HCT116 (cell line): ENCODE measurements at regions not wholly inside any gene's neighbourhood (a gene's known extent, or its start where the extent isn't known, plus 50 kb on each side); places are given as distances from the start of the nearest gene placed in this dataset.

Experiments used
- ATAC-seq: fragments of 200-7000 bp; cut with Tn5 transposase; 2 replicates; pipeline ENCODE4 v1.9.1; 2020; ENCODE audit warnings: mild to moderate bottlenecking, moderate library complexity
- BruUV-seq: library from RNA; stranded (reverse); fragments of 400-500 nt; replicated peaks from 2 replicates; lab custom pipeline; 2021; lab: Mats Ljungman, UMichigan
- CTCF ChIA-PET: fragments of 300-600 bp; sonication (Branson Sonifier 250); formaldehyde crosslinking; loops from one replicate; lab custom pipeline; 2021; ENCODE audit warnings: antibody characterized with exemption; lab: Charles Lee
- POLR2A ChIA-PET: fragments of 300-600, 350-600 bp; sonication (Branson Sonifier 250); formaldehyde crosslinking; loops from one replicate; lab custom pipeline; 2021; ENCODE audit warnings: antibody characterized with exemption; lab: Charles Lee
- RAD21 ChIA-PET, 2 experiments: fragments of 300-600 bp; sonication (Branson Sonifier 250); formaldehyde crosslinking; loops; one replicate each; lab custom pipeline; 2023; ENCODE audit warnings: low total read pairs in 2 of 2; ENCODE audit not compliant: uncharacterized antibody in 2 of 2, unreplicated experiment in 2 of 2, low non-redundant PET in 1 of 2; lab: Charles Lee
- DNase-seq: peaks from one replicate; pipeline ENCODE4 v3.0.0-alpha.2; 2010; ENCODE audit warnings: low read depth, low spot score
- H2AFZ ChIP-seq: fragments of 200-600 bp; shearing (Covaris generic), sonication (generic); 2 replicates; pipeline ENCODE4 v1.6.1; 2017; ENCODE audit warnings: low read depth, mixed run types, mixed read lengths, antibody characterized with exemption, low read length; ENCODE audit not compliant: poor library complexity, severe bottlenecking
- H3K27ac ChIP-seq: 2 replicates; pipeline ENCODE4 v1.5.1; 2012; ENCODE audit warnings: low read depth, low read length
- H3K27me3 ChIP-seq: fragments of 200-600 bp; sonication (generic); 2 replicates; pipeline ENCODE4 v1.6.1; 2016; ENCODE audit warnings: mixed run types, low read length, mixed read lengths; ENCODE audit not compliant: insufficient read depth
- H3K36me3 ChIP-seq, 2 experiments: fragments of 200-500 bp in 1 of 2; fragments of 200-600 bp in 1 of 2; sonication (Bioruptor generic) in 1 of 2; sonication (generic) in 1 of 2; 2 replicates each; pipeline versions ENCODE4 v1.5.1 to v1.6.1; 2014 to 2016; ENCODE audit warnings: low read length in 2 of 2, inconsistent platforms in 1 of 2, mixed read lengths in 1 of 2, mixed run types in 1 of 2; ENCODE audit not compliant: insufficient read depth in 2 of 2, control insufficient read depth in 1 of 2
- H3K4me1 ChIP-seq, 2 experiments: fragments of 200-600 bp in 1 of 2; sonication (generic) in 1 of 2; 2 replicates each; pipeline versions ENCODE4 v1.5.1 to v1.6.1; 2012 to 2017; ENCODE audit warnings: low read length in 2 of 2, inconsistent platforms in 1 of 2, mild to moderate bottlenecking in 1 of 2, mixed read lengths in 1 of 2, mixed run types in 1 of 2, moderate library complexity in 1 of 2; ENCODE audit not compliant: insufficient read depth in 2 of 2, control insufficient read depth in 1 of 2
- H3K4me2 ChIP-seq: fragments of 200-600 bp; sonication (generic); 2 replicates; pipeline ENCODE4 v1.6.1; 2017; ENCODE audit warnings: mixed run types, low read length, mixed read lengths
- H3K4me3 ChIP-seq, 2 experiments: fragments of 200-600 bp in 1 of 2; sonication (generic) in 1 of 2; replicated peaks in 1 of 2; 2 replicates each; pipeline ENCODE4 v1.5.1; 2011 to 2016; ENCODE audit warnings: low read length in 2 of 2, control low read depth in 1 of 2, low read depth in 1 of 2, mild to moderate bottlenecking in 1 of 2, mixed read lengths in 1 of 2, mixed run types in 1 of 2
- H3K79me2 ChIP-seq: fragments of 200-600 bp; sonication (generic); 2 replicates; pipeline ENCODE4 v1.6.1; 2017; ENCODE audit warnings: mild to moderate bottlenecking, mixed run types, low read length, moderate library complexity, mixed read lengths; ENCODE audit not compliant: insufficient read depth
- H3K9ac ChIP-seq: fragments of 200-600 bp; sonication (generic); 2 replicates; pipeline ENCODE4 v1.6.1; 2016; ENCODE audit warnings: low read length, mixed read lengths
- H3K9me2 ChIP-seq: fragments of 200-600 bp; sonication (generic), shearing (Covaris generic); 2 replicates; pipeline ENCODE4 v1.6.1; 2017; ENCODE audit warnings: mixed run types, mild to moderate bottlenecking, moderate library complexity; ENCODE audit not compliant: insufficient read depth
- H3K9me3 ChIP-seq, 2 experiments: fragments of 200-500 bp in 1 of 2; fragments of 200-600 bp in 1 of 2; sonication (Bioruptor generic) in 1 of 2; sonication (generic) in 1 of 2; 2 replicates each; pipeline ENCODE4 v1.6.1; 2014 to 2017; ENCODE audit warnings: low read length in 2 of 2, mixed read lengths in 2 of 2, inconsistent platforms in 1 of 2, low read depth in 1 of 2, mild to moderate bottlenecking in 1 of 2, mixed run types in 1 of 2, moderate library complexity in 1 of 2; ENCODE audit not compliant: control insufficient read depth in 1 of 2, insufficient read depth in 1 of 2
- H4K20me1 ChIP-seq: fragments of 200-600 bp; sonication (generic), shearing (Covaris generic); 2 replicates; pipeline ENCODE4 v1.6.1; 2017; ENCODE audit warnings: mixed run types, mild to moderate bottlenecking, moderate library complexity; ENCODE audit not compliant: insufficient read depth
- CBX3 ChIP-seq: IDR thresholded peaks from 2 replicates; pipeline ENCODE4 v1.6.1; 2012; ENCODE audit warnings: low read depth
- CTCF ChIP-seq, 3 experiments: fragments of 200-600 bp in 1 of 3; sonication (generic) in 1 of 3; IDR thresholded peaks in 2 of 3; conservative IDR thresholded peaks in 1 of 3; 2 replicates each; pipeline ENCODE4 v1.5.1; 2012 to 2017; ENCODE audit warnings: low read depth in 2 of 3, low read length in 2 of 3, antibody characterized with exemption in 1 of 3, borderline replicate concordance in 1 of 3, control low read depth in 1 of 3, mild to moderate bottlenecking in 1 of 3, mixed read lengths in 1 of 3, mixed run types in 1 of 3, moderate library complexity in 1 of 3; ENCODE audit not compliant: insufficient read depth in 1 of 3
- JUND ChIP-seq: IDR thresholded peaks from 2 replicates; pipeline ENCODE4 v1.6.1; 2012
- POLR2AphosphoS5 ChIP-seq: IDR thresholded peaks from 2 replicates; pipeline ENCODE4 v1.6.1; 2011; ENCODE audit warnings: mild to moderate bottlenecking, low read depth, low read length, moderate library complexity
- REST ChIP-seq: IDR thresholded peaks from 2 replicates; pipeline ENCODE4 v1.6.1; 2012; ENCODE audit warnings: low read depth
- SP1 ChIP-seq: IDR thresholded peaks from 2 replicates; pipeline ENCODE4 v1.6.1; 2012; ENCODE audit warnings: low read depth
- ZFX ChIP-seq: fragments of 450-650 bp; IDR thresholded peaks from 2 replicates; pipeline ENCODE4 v1.6.1; 2017
- intact Hi-C: fragments of 100-400 bp; cut with micrococcal nuclease; formaldehyde crosslinking; loops from 2 replicates; pipeline ENCODE4 v1.10.0; 2022

GRCh38 chr16:79668502-79668901 is 68.0 kb upstream of the MAF start:
- no peak overlapping the region for H2AFZ ChIP-seq
- TF ChIP-seq JUND, result no peak
- no peak for TF ChIP-seq POLR2AphosphoS5
- no peak for TF ChIP-seq CTCF (IDR thresholded peaks at IDR 0.05 in 2 of 3, conservative IDR thresholded peaks at IDR 0.05 in 1 of 3; ENCODE audit: borderline replicate concordance in 1 of 3, insufficient read depth in 1 of 3, low read depth in 2 of 3, low read length in 2 of 3)
- no peak for TF ChIP-seq REST
- no peak for TF ChIP-seq SP1
- TF ChIP-seq CBX3, result no peak
- no peak for TF ChIP-seq ZFX
- TF ChIP-seq, all 23 proteins: peak for 0
- no peak overlapping the region for H3K27ac ChIP-seq
- intact Hi-C loops, result no loop called here
- H3K4me2 ChIP-seq, result no peak overlapping the region
- no peaks in the 10 kb centered on the region for H3K27me3 ChIP-seq
- H3K9me3 ChIP-seq, result peaks cover 29 to 53% of the 10 kb centered on the region in 2 experiments; a peak in 2 of 4 replicates
- ChIA-PET RAD21 (no interaction called here), POLR2A (no interaction called here), CTCF (no interaction called here)
- no peak overlapping the region for H3K4me3 ChIP-seq
- no peaks in the 10 kb centered on the region for H3K79me2 ChIP-seq
- H3K36me3 ChIP-seq, result no peaks in the 10 kb centered on the region
- no peaks in the 10 kb centered on the region for H3K9me2 ChIP-seq
- no peak for ATAC-seq
- BruUV-seq, result no TSS peak
- no peaks in the 10 kb centered on the region for H3K4me1 ChIP-seq
- DNase-seq, result no peak
- no peaks in the 10 kb centered on the region for H4K20me1 ChIP-seq
- no peak overlapping the region for H3K9ac ChIP-seq
